HL-60 (cell line): ENCODE measurements at regions not wholly inside any gene's neighbourhood (a gene's known extent, or its start where the extent isn't known, plus 50 kb on each side); places are given as distances from the start of the nearest gene placed in this dataset.

Source experiments
- DNase-seq, 2 experiments: peaks; one replicate each; pipeline ENCODE4 v3.0.0-alpha.2; 2010 to 2020; ENCODE audit warnings: low read depth in 1 of 2, low spot score in 1 of 2
- H3K27ac ChIP-seq: fragments of 250-450 bp; sonication (Bioruptor Pico); replicated peaks from 2 replicates; pipeline ENCODE4 v1.5.1; 2020; ENCODE audit warnings: mild to moderate bottlenecking, moderate library complexity
- H3K27me3 ChIP-seq: fragments of 250-450 bp; sonication (Bioruptor Pico); 2 replicates; pipeline ENCODE4 v1.5.1; 2021; ENCODE audit warnings: mild to moderate bottlenecking, moderate library complexity; ENCODE audit not compliant: insufficient read depth, poor library complexity, severe bottlenecking
- H3K4me3 ChIP-seq: replicated peaks from 2 replicates; pipeline ENCODE4 v1.5.1; 2011; ENCODE audit warnings: mild to moderate bottlenecking, control low read depth, low read length; ENCODE audit not compliant: insufficient read depth
- CTCF ChIP-seq: IDR thresholded peaks from one replicate; pipeline ENCODE4 v1.5.1; 2011; ENCODE audit warnings: low read length, control low read depth, inconsistent platforms; ENCODE audit not compliant: insufficient read depth
- GABPA ChIP-seq: IDR thresholded peaks from 2 replicates; pipeline ENCODE4 v1.6.1; 2012; ENCODE audit warnings: low read depth
- POLR2AphosphoS5 ChIP-seq: IDR thresholded peaks from 2 replicates; pipeline ENCODE4 v1.6.1; 2012; ENCODE audit warnings: low read depth
- SPI1 ChIP-seq: IDR thresholded peaks from 2 replicates; pipeline ENCODE4 v1.6.1; 2012; ENCODE audit warnings: low read depth, mild to moderate bottlenecking, borderline replicate concordance
- TF ChIP-seq, protein P1 (sequence below): IDR thresholded peaks from 2 replicates; pipeline ENCODE4 v1.6.1; 2012; ENCODE audit warnings: low read depth; ENCODE audit not compliant: insufficient replicate concordance

GRCh38 chr2:211204902-211205301 lies 648.5 kb downstream of the CPS1 start:
- H3K27me3 ChIP-seq: no peaks in the 10 kb centered on the region
- TF ChIP-seq POLR2AphosphoS5 (no peak), SPI1 (no peak), GABPA (no peak), CTCF (no peak)
- TF ChIP-seq, protein P1, sequence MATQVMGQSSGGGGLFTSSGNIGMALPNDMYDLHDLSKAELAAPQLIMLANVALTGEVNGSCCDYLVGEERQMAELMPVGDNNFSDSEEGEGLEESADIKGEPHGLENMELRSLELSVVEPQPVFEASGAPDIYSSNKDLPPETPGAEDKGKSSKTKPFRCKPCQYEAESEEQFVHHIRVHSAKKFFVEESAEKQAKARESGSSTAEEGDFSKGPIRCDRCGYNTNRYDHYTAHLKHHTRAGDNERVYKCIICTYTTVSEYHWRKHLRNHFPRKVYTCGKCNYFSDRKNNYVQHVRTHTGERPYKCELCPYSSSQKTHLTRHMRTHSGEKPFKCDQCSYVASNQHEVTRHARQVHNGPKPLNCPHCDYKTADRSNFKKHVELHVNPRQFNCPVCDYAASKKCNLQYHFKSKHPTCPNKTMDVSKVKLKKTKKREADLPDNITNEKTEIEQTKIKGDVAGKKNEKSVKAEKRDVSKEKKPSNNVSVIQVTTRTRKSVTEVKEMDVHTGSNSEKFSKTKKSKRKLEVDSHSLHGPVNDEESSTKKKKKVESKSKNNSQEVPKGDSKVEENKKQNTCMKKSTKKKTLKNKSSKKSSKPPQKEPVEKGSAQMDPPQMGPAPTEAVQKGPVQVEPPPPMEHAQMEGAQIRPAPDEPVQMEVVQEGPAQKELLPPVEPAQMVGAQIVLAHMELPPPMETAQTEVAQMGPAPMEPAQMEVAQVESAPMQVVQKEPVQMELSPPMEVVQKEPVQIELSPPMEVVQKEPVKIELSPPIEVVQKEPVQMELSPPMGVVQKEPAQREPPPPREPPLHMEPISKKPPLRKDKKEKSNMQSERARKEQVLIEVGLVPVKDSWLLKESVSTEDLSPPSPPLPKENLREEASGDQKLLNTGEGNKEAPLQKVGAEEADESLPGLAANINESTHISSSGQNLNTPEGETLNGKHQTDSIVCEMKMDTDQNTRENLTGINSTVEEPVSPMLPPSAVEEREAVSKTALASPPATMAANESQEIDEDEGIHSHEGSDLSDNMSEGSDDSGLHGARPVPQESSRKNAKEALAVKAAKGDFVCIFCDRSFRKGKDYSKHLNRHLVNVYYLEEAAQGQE: no peak
- H3K4me3 ChIP-seq: no peak overlapping the region
- DNase-seq: no peak
- H3K27ac ChIP-seq: no peak overlapping the region

DNA sequence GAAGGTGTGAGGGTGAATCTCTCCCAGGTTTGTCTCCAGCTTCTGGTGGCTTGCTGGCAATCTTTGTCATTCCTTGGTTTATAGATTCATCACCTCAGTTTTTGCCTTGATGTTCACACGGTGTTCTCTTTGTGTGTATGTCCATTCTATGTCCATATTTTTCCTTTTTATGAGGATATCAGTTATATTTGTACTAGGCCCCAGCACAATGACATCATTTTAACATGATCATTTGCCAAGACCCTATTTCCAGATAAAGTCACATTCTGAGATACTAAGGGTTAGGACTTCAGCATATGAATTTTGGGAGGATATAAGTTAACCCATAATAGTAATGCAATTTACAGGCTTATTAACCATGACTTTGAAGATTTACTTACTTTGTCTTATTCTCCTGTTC lies 649.0 kb downstream of the CPS1 start:
- Histone ChIP-seq H3K4me3 (no peak overlapping the region), H3K27ac (no peak overlapping the region), H3K27me3 (no peaks in the 10 kb centered on the region)
- TF ChIP-seq, protein P1: no peak
- TF ChIP-seq CTCF: no peak
- no peak for TF ChIP-seq POLR2AphosphoS5
- no peak for TF ChIP-seq GABPA
- no peak for TF ChIP-seq SPI1
- no peak for DNase-seq

- no peak overlapping the region for H3K27ac ChIP-seq
- no peaks in the 10 kb centered on the region for H3K27me3 ChIP-seq
- TF ChIP-seq SPI1 (no peak), GABPA (no peak), CTCF (no peak), POLR2AphosphoS5 (no peak)
- TF ChIP-seq, protein P1: no peak
- H3K4me3 ChIP-seq: no peak overlapping the region
- DNase-seq: no peak
These were observed 649.4 kb downstream of the CPS1 start for GRCh38 chr2:211205836-211206235.
